ENCODE measurements at regions not wholly inside any gene's neighbourhood (a gene's known extent, or its start where the extent isn't known, plus 50 kb on each side); places are given as distances from the start of the nearest gene placed in this dataset.
"Not testable (repeated sequence)": the region's sequence is repeated elsewhere in the genome, so short reads cannot be mapped to it uniquely, and the experiment has no call there.

- H3K9me2 ChIP-seq (replicated peaks; ENCODE audit: insufficient read depth), result no peaks in the 10 kb centered on the region
- no peak overlapping the region for H3K4me2 ChIP-seq
- no peaks in the 10 kb centered on the region for H3K27me3 ChIP-seq
- H4K20me1 ChIP-seq (ENCODE audit: insufficient read depth, poor library complexity, severe bottlenecking), result no peaks in the 10 kb centered on the region
- no peak for DNase-seq (ENCODE audit: low spot score)
- H3K9me3 ChIP-seq (ENCODE audit: low read depth), result no peaks in the 10 kb centered on the region
- H3K4me1 ChIP-seq (ENCODE audit: insufficient read depth), result no peaks in the 10 kb centered on the region
- TF ChIP-seq EZH2phosphoT487 (IDR thresholded peaks at IDR 0.05; ENCODE audit: low read depth, severe bottlenecking, unreplicated experiment) (no peak), EZH2 (IDR thresholded peaks at IDR 0.05; ENCODE audit: borderline replicate concordance) (no peak), CTCF (IDR thresholded peaks at IDR 0.05; ENCODE audit: poor library complexity) (no peak)
- no peak overlapping the region for H3K4me3 ChIP-seq
- 74% methylated on average over 6 of the region's 6 CpGs for WGBS (ENCODE audit: low lambda C conversion rate, missing lambda C conversion rate)
- no peaks in the 10 kb centered on the region for H3K79me2 ChIP-seq
- no peak overlapping the region for H2AFZ ChIP-seq
- H3K36me3 ChIP-seq (replicated peaks; ENCODE audit: insufficient read depth, low read depth), result no peaks in the 10 kb centered on the region
- H3K27ac ChIP-seq, result no peak overlapping the region
Measured at GRCh38 chr6:890995-891394, 198.1 kb upstream of the EXOC2 start.

GRCh38 chr6:890201-890600 is 197.3 kb upstream of the EXOC2 start:
- no peaks in the 10 kb centered on the region for H3K79me2 ChIP-seq
- no peak for DNase-seq (ENCODE audit: low spot score)
- H3K36me3 ChIP-seq (replicated peaks; ENCODE audit: insufficient read depth, low read depth), result no peaks in the 10 kb centered on the region
- H3K27me3 ChIP-seq, result no peaks in the 10 kb centered on the region
- 75% methylated on average over 3 of the region's 3 CpGs for WGBS (ENCODE audit: low lambda C conversion rate, missing lambda C conversion rate)
- H4K20me1 ChIP-seq (ENCODE audit: insufficient read depth, poor library complexity, severe bottlenecking), result no peaks in the 10 kb centered on the region
- no peaks in the 10 kb centered on the region for H3K4me1 ChIP-seq (ENCODE audit: insufficient read depth)
- H3K27ac ChIP-seq, result no peak overlapping the region
- TF ChIP-seq EZH2phosphoT487 (IDR thresholded peaks at IDR 0.05; ENCODE audit: low read depth, severe bottlenecking, unreplicated experiment) (no peak), CTCF (IDR thresholded peaks at IDR 0.05; ENCODE audit: poor library complexity) (no peak), EZH2 (IDR thresholded peaks at IDR 0.05; ENCODE audit: borderline replicate concordance) (no peak)
- no peak overlapping the region for H3K4me2 ChIP-seq
- no peaks in the 10 kb centered on the region for H3K9me3 ChIP-seq (ENCODE audit: low read depth)
- no peak overlapping the region for H3K4me3 ChIP-seq
- no peaks in the 10 kb centered on the region for H3K9me2 ChIP-seq (replicated peaks; ENCODE audit: insufficient read depth)
- H2AFZ ChIP-seq, result no peak overlapping the region

- no peaks in the 10 kb centered on the region for H3K27me3 ChIP-seq
- H3K27ac ChIP-seq, result no peak overlapping the region
- TF ChIP-seq EZH2 (IDR thresholded peaks at IDR 0.05; ENCODE audit: borderline replicate concordance) (no peak), EZH2phosphoT487 (IDR thresholded peaks at IDR 0.05; ENCODE audit: low read depth, severe bottlenecking, unreplicated experiment) (no peak), CTCF (IDR thresholded peaks at IDR 0.05; ENCODE audit: poor library complexity) (no peak)
- DNase-seq (ENCODE audit: low spot score), result no peak
- no peaks in the 10 kb centered on the region for H3K4me1 ChIP-seq (ENCODE audit: insufficient read depth)
- no peaks in the 10 kb centered on the region for H4K20me1 ChIP-seq (ENCODE audit: insufficient read depth, poor library complexity, severe bottlenecking)
- H3K9me3 ChIP-seq (ENCODE audit: low read depth), result no peaks in the 10 kb centered on the region
- no peak overlapping the region for H3K4me2 ChIP-seq
- no peaks in the 10 kb centered on the region for H3K79me2 ChIP-seq
- H3K9me2 ChIP-seq (replicated peaks; ENCODE audit: insufficient read depth), result no peaks in the 10 kb centered on the region
- no peak overlapping the region for H3K4me3 ChIP-seq
- no peak overlapping the region for H2AFZ ChIP-seq
- 95% methylated on average over 35 of the region's 35 CpGs for WGBS (ENCODE audit: low lambda C conversion rate, missing lambda C conversion rate)
- H3K36me3 ChIP-seq (replicated peaks; ENCODE audit: insufficient read depth, low read depth), result no peaks in the 10 kb centered on the region
Measured at GRCh38 chr6:887583-888235, 194.8 kb upstream of the EXOC2 start.

- not testable (repeated sequence) for H3K79me2 ChIP-seq; H3K9me3 ChIP-seq (ENCODE audit: low read depth); H3K27me3 ChIP-seq; H3K9me2 ChIP-seq (replicated peaks; ENCODE audit: insufficient read depth); DNase-seq (ENCODE audit: low spot score); H2AFZ ChIP-seq; H3K4me1 ChIP-seq (ENCODE audit: insufficient read depth); H3K27ac ChIP-seq; H3K4me2 ChIP-seq; H4K20me1 ChIP-seq (ENCODE audit: insufficient read depth, poor library complexity, severe bottlenecking); H3K4me3 ChIP-seq; H3K36me3 ChIP-seq (replicated peaks; ENCODE audit: insufficient read depth, low read depth)
- 97% methylated on average over 9 of the region's 9 CpGs for WGBS (ENCODE audit: low lambda C conversion rate, missing lambda C conversion rate)
Measured at GRCh38 chr6:886116-886515, 193.2 kb upstream of the EXOC2 start.

Measured in hepatocyte (in vitro differentiated cells).